ENCODE measurements at regions not wholly inside any gene's neighbourhood (a gene's known extent, or its start where the extent isn't known, plus 50 kb on each side); places are given as distances from the start of the nearest gene placed in this dataset. TPM values are rescaled to one million over a fixed set of nuclear protein-coding genes. Genes with fewer than 3 reads are reported as not detected.

- Histone ChIP-seq H3K27ac (no peak overlapping the region), H4K20me1 (ENCODE audit: insufficient read depth, poor library complexity, severe bottlenecking) (no peaks in the 10 kb centered on the region), H3K9me3 (ENCODE audit: low read depth) (no peaks in the 10 kb centered on the region), H2AFZ (no peak overlapping the region), H3K36me3 (replicated peaks; ENCODE audit: insufficient read depth, low read depth) (no peaks in the 10 kb centered on the region), H3K27me3 (no peaks in the 10 kb centered on the region), H3K9me2 (replicated peaks; ENCODE audit: insufficient read depth) (no peaks in the 10 kb centered on the region), H3K4me3 (no peak overlapping the region), H3K79me2 (no peaks in the 10 kb centered on the region), H3K4me1 (ENCODE audit: insufficient read depth) (no peaks in the 10 kb centered on the region), H3K4me2 (no peak overlapping the region)
- TF ChIP-seq, protein P1, sequence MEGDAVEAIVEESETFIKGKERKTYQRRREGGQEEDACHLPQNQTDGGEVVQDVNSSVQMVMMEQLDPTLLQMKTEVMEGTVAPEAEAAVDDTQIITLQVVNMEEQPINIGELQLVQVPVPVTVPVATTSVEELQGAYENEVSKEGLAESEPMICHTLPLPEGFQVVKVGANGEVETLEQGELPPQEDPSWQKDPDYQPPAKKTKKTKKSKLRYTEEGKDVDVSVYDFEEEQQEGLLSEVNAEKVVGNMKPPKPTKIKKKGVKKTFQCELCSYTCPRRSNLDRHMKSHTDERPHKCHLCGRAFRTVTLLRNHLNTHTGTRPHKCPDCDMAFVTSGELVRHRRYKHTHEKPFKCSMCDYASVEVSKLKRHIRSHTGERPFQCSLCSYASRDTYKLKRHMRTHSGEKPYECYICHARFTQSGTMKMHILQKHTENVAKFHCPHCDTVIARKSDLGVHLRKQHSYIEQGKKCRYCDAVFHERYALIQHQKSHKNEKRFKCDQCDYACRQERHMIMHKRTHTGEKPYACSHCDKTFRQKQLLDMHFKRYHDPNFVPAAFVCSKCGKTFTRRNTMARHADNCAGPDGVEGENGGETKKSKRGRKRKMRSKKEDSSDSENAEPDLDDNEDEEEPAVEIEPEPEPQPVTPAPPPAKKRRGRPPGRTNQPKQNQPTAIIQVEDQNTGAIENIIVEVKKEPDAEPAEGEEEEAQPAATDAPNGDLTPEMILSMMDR (IDR thresholded peaks at IDR 0.05; ENCODE audit: poor library complexity) = no peak
- no peak for TF ChIP-seq EZH2 (IDR thresholded peaks at IDR 0.05; ENCODE audit: borderline replicate concordance)
- TF ChIP-seq EZH2phosphoT487 (IDR thresholded peaks at IDR 0.05; ENCODE audit: low read depth, severe bottlenecking, unreplicated experiment) = no peak
- no peak for DNase-seq (ENCODE audit: low spot score)
- 78% methylated on average over 2 of the region's 2 CpGs for WGBS (ENCODE audit: low lambda C conversion rate, missing lambda C conversion rate)
Observed at GRCh38 chr6:96470296-96470695, 51.3 kb upstream of the UFL1 start.

Small RNA genes in the stretch of these regions (small RNA-seq; reads per million reads assigned to genes)
- gene RN7SL797P = not detected
